ENCODE measurements at regions not wholly inside any gene's neighbourhood (a gene's known extent, or its start where the extent isn't known, plus 50 kb on each side); places are given as distances from the start of the nearest gene placed in this dataset.

DNA sequence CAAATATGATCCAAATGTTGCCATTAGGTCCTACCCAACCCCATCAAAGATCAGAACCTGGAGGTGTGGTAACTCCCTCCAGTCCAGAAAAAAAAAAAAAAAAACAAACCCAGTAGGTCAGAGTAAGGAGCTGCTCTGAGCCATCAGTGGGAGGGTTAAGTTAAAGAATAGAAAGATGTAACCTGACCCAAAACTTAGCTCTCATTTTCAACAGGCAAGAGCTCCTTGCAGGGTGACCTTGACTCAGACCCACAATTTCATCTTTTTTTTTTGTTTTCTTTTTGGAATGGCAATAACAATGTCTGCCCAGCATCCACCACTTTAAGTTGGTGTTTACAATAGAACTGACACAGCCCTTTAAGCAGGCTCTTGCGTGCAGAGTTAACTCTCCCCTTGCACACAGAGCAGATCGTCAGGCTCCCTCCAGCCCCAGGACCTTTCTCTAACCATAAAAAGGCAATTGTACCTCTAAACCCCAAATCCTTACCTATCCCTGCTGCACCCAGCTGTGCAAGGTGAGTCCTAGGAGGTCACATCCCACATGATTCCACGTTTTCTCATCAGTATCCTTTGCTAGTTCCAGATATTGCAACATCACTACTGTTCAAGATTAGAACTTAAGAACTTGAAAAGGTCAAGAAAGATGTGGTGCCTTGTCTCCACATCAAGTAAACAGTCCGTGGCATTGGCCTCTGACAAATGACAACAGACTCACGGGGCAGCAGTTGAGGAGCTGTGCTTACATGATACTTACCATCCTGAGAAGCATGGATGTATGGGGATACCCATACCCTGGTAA is 178.6 kb upstream of the EEA1 start:
- H3K27ac ChIP-seq, result peak overlapping the region in 1 of 2 donors; percentile 81
- no peaks in the 10 kb centered on the region for H3K9me3 ChIP-seq
- H3K4me1 ChIP-seq (ENCODE audit: insufficient read depth), result peaks cover 21% of the 10 kb centered on the region
- 9 to 44% (median 9%) methylated on average over 5 of the region's 5 CpGs for WGBS, 3 donors
- TF ChIP-seq POLR2A (IDR thresholded peaks at IDR 0.05) (no peak), EP300 (IDR thresholded peaks at IDR 0.05) (no peak)
- TF ChIP-seq, protein P1, sequence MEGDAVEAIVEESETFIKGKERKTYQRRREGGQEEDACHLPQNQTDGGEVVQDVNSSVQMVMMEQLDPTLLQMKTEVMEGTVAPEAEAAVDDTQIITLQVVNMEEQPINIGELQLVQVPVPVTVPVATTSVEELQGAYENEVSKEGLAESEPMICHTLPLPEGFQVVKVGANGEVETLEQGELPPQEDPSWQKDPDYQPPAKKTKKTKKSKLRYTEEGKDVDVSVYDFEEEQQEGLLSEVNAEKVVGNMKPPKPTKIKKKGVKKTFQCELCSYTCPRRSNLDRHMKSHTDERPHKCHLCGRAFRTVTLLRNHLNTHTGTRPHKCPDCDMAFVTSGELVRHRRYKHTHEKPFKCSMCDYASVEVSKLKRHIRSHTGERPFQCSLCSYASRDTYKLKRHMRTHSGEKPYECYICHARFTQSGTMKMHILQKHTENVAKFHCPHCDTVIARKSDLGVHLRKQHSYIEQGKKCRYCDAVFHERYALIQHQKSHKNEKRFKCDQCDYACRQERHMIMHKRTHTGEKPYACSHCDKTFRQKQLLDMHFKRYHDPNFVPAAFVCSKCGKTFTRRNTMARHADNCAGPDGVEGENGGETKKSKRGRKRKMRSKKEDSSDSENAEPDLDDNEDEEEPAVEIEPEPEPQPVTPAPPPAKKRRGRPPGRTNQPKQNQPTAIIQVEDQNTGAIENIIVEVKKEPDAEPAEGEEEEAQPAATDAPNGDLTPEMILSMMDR (IDR thresholded peaks at IDR 0.05), result no peak
- intact Hi-C loops (cut with DNase I), result loop anchor here in 1 of 4 donors (10.0 kb wide), 1 partner anchor 103 kb away; no protein-coding TSS in a partner anchor
- no peaks in the 10 kb centered on the region for H3K36me3 ChIP-seq
- DNase-seq, result no peak
- H3K27me3 ChIP-seq, result no peaks in the 10 kb centered on the region
- H3K4me3 ChIP-seq, result no peak overlapping the region

DNA sequence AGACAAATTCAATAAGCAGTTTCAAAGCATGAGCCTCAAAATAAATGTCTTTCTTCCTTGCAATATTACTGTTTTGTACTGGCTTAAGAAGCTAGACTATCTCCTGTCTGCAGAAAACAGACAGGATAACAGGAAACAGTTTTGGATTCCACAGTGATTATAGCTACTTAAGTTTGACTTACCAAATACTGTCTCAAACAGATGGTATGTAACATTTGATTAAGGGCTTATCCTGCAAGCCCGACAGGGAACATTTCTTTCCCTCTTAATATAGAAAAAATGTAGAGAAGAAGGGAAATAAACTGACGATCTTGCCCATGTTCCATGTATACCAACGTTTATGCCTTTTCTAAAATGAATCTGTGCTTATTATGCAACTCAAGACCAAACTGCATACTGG is 179.9 kb upstream of the EEA1 start:
- WGBS, 3 donors, result 4 to 15% (median 6%) methylated on average over 3 of the region's 3 CpGs
- TF ChIP-seq POLR2A (IDR thresholded peaks at IDR 0.05) (no peak), EP300 (IDR thresholded peaks at IDR 0.05) (no peak)
- TF ChIP-seq, protein P1 (IDR thresholded peaks at IDR 0.05), result no peak

DNA sequence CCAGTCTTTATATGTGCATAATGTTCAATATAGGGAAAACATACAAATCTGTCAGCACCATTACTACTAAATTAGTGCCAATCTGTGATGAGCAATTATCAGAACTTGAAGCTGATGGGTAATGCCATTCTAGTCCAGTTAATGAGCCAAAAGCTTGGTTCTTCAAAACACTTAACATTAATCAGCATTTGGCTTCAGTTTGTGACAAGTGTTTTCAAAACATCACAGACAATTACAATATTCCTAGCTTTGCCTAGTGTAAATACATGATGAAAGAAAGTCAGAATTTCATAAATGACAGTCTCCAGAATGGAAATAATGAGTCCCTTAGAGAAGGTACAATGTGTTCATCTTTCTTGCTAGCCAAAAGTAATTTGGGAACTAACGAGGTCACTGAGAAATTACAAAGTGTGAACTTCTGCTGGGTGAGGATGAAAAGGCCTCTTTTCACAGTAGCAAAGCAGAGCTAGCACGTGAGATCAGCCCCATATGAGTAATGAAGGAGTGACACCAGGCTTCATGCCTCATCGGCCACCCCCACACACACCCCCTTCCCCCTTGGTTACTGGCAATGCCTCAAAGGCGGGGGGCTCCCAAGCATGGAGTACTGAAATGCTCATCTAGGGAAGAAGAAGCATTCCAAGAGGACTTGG is 180.6 kb upstream of the EEA1 start:
- H3K36me3 ChIP-seq, result no peaks in the 10 kb centered on the region
- peak overlapping the region in 1 of 2 donors; percentile 81 for H3K27ac ChIP-seq
- no peaks in the 10 kb centered on the region for H3K9me3 ChIP-seq
- TF ChIP-seq, protein P1 (IDR thresholded peaks at IDR 0.05), result no peak
- TF ChIP-seq POLR2A (IDR thresholded peaks at IDR 0.05) (no peak), EP300 (IDR thresholded peaks at IDR 0.05) (no peak)
- peak; percentile 48 to 68 (median 55) for DNase-seq
- intact Hi-C loops (cut with DNase I), result loop anchor here in 2 of 4 donors (10.0 kb wide), 1 partner anchor 105 kb away; no protein-coding TSS in a partner anchor
- WGBS, 3 donors, result 23 to 38% (median 32%) methylated on average over 4 of the region's 4 CpGs
- H3K4me3 ChIP-seq, result no peak overlapping the region
- peaks cover 30% of the 10 kb centered on the region for H3K4me1 ChIP-seq (ENCODE audit: insufficient read depth)
- no peaks in the 10 kb centered on the region for H3K27me3 ChIP-seq

More for the DNA sequence above, 179.9 kb upstream of the EEA1 start:
- Histone ChIP-seq H3K27me3 (no peaks in the 10 kb centered on the region), H3K36me3 (no peaks in the 10 kb centered on the region), H3K9me3 (no peaks in the 10 kb centered on the region), H3K4me3 (no peak overlapping the region), H3K4me1 (ENCODE audit: insufficient read depth) (peaks cover 27% of the 10 kb centered on the region), H3K27ac (peak overlapping the region in 1 of 2 donors; percentile 81)
- DNase-seq, result no peak
- intact Hi-C loops (cut with DNase I), result loop anchor here in 1 of 4 donors (10.0 kb wide), 1 partner anchor 104 kb away; no protein-coding TSS in a partner anchor

DNA sequence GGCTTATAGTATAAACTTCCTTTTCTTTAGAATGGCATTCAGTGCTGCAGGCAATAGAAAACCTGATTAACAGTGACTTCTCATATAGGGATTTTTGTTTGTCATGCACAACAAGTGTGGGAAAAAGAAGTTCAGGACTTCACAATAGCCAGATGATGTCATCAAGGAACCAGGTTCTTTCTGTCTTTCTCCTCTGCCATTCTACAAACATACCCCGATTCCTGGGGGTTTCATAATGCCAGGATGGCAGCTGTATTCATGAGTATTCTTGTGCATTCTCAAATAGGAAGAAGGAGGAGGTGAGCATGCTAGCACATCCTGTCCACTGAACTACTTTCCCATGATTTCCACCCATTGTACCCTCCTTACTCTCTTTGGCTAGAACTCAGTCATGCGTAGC is 182.7 kb upstream of the EEA1 start:
- 88 to 100% (median 94%) methylated on average over 2 of the region's 2 CpGs for WGBS, 3 donors
- intact Hi-C loops (cut with DNase I), result loop anchor here in 1 of 4 donors (10.0 kb wide), 1 partner anchor 107 kb away; no protein-coding TSS in a partner anchor
- Histone ChIP-seq H3K27me3 (no peaks in the 10 kb centered on the region), H3K27ac (no peak overlapping the region), H3K9me3 (no peaks in the 10 kb centered on the region), H3K36me3 (no peaks in the 10 kb centered on the region), H3K4me3 (no peak overlapping the region), H3K4me1 (ENCODE audit: insufficient read depth) (peaks cover 39% of the 10 kb centered on the region)
- TF ChIP-seq, protein P1 (IDR thresholded peaks at IDR 0.05), result no peak
- no peak for DNase-seq

Data from ovary (tissue), 7 donors.